GM12878 (cell line): ENCODE measurements at regions not wholly inside any gene's neighbourhood (a gene's known extent, or its start where the extent isn't known, plus 50 kb on each side); places are given as distances from the start of the nearest gene placed in this dataset.

Experiments used
- ATAC-seq: fragments of 200-7000 bp; cut with Tn5 transposase; 3 replicates; pipeline ENCODE4 v1.9.1; 2020; ENCODE audit warnings: mild to moderate bottlenecking, moderate library complexity
- BruUV-seq: library from RNA; stranded (reverse); fragments of 400-500 nt; replicated peaks from 2 replicates; lab custom pipeline; 2021; lab: Mats Ljungman, UMichigan
- CTCF ChIA-PET: fragments of 300-600 bp; sonication (Branson Sonifier 250); formaldehyde crosslinking; extraction: SDS; loops from one replicate; lab custom pipeline; 2021; ENCODE audit warnings: inconsistent platforms; lab: Yijun Ruan, JAX
- POLR2A ChIA-PET: fragments of 350-600 bp; formaldehyde crosslinking; extraction: SDS; loops from one replicate; lab custom pipeline; 2021; ENCODE audit warnings: inconsistent platforms; lab: Charles Lee
- RAD21 ChIA-PET: fragments of 300-600 bp; sonication (Branson Sonifier 250); formaldehyde crosslinking; loops from one replicate; lab custom pipeline; 2023; ENCODE audit warnings: antibody characterized with exemption; ENCODE audit not compliant: unreplicated experiment; lab: Charles Lee
- SMC1A ChIA-PET: fragments of 300-600 bp; sonication (Branson Sonifier 250); formaldehyde crosslinking; loops from one replicate; lab custom pipeline; 2023; ENCODE audit not compliant: unreplicated experiment, uncharacterized antibody; lab: Charles Lee
- DNase-seq: peaks from one replicate; pipeline ENCODE4 v3.0.0-alpha.2; 2011; ENCODE audit warnings: low read depth, low spot score
- FAIRE-seq: peaks from 3 replicates; lab custom pipeline; 2011; peaks lifted over from hg19 to GRCh38; lab: Jason Lieb, UNC
- H2AFZ ChIP-seq: 2 replicates; pipeline ENCODE4 v1.6.0; 2011; ENCODE audit warnings: low read depth, low read length, control low read depth; ENCODE audit not compliant: control insufficient read depth
- H3K27ac ChIP-seq: 2 replicates; pipeline ENCODE4 v1.5.1; 2011; ENCODE audit warnings: control low read depth; ENCODE audit not compliant: control insufficient read depth, insufficient read depth
- H3K27me3 ChIP-seq, 2 experiments: replicated peaks in 1 of 2; 2 replicates each; pipeline versions ENCODE4 v1.6.0 to v1.6.1; 2011; ENCODE audit warnings: low read length in 1 of 2; ENCODE audit not compliant: control insufficient read depth in 2 of 2, insufficient read depth in 2 of 2
- H3K36me3 ChIP-seq, 2 experiments: 2 replicates each; pipeline ENCODE4 v1.5.1; 2011; ENCODE audit warnings: low read length in 1 of 2; ENCODE audit not compliant: control insufficient read depth in 2 of 2, insufficient read depth in 2 of 2
- H3K4me1 ChIP-seq: 2 replicates; pipeline ENCODE4 v1.6.1; 2011; ENCODE audit warnings: mild to moderate bottlenecking, low read length, moderate library complexity, mixed read lengths; ENCODE audit not compliant: control insufficient read depth, insufficient read depth
- H3K4me2 ChIP-seq: 2 replicates; pipeline ENCODE4 v1.6.0; 2011; ENCODE audit warnings: control low read depth; ENCODE audit not compliant: control insufficient read depth, insufficient read depth
- H3K4me3 ChIP-seq: fragments of 200-600 bp; sonication (generic); 2 replicates; pipeline ENCODE4 v1.5.1; 2016
- H3K79me2 ChIP-seq: 2 replicates; pipeline ENCODE4 v1.6.0; 2011; ENCODE audit warnings: low read length; ENCODE audit not compliant: control insufficient read depth, insufficient read depth
- H3K9ac ChIP-seq: 2 replicates; pipeline ENCODE4 v1.8.0; 2011; ENCODE audit warnings: low read length, control low read depth, mixed read lengths; ENCODE audit not compliant: control insufficient read depth, insufficient read depth
- H3K9me3 ChIP-seq: replicated peaks from 3 replicates; pipeline ENCODE4 v1.5.1; 2011; ENCODE audit warnings: mild to moderate bottlenecking, low read length; ENCODE audit not compliant: control insufficient read depth, insufficient read depth
- H4K20me1 ChIP-seq: 2 replicates; pipeline ENCODE4 v1.6.0; 2011; ENCODE audit not compliant: control insufficient read depth, insufficient read depth
- ATF3 ChIP-seq: IDR thresholded peaks from 2 replicates; pipeline ENCODE4 v1.6.1; 2011; ENCODE audit warnings: low read depth, mild to moderate bottlenecking, low read length, moderate library complexity, borderline replicate concordance; ENCODE audit errors: extremely low read depth
- BACH1 ChIP-seq: fragments of 450-650 bp; IDR thresholded peaks from 2 replicates; pipeline ENCODE4 v1.6.1; 2017; ENCODE audit warnings: mild to moderate bottlenecking, borderline replicate concordance
- BRCA1 ChIP-seq: IDR thresholded peaks from 2 replicates; pipeline ENCODE4 v1.6.1; 2011; ENCODE audit warnings: low read depth, low read length, improper control_type of control experiment
- CTCF ChIP-seq, 3 experiments: IDR thresholded peaks in 2 of 3; conservative IDR thresholded peaks in 1 of 3; 2 replicates each; pipeline ENCODE4 v1.5.1; 2011; ENCODE audit warnings: low read depth in 3 of 3, low read length in 3 of 3, mild to moderate bottlenecking in 3 of 3, control low read depth in 2 of 3, moderate library complexity in 2 of 3, inconsistent platforms in 1 of 3, mixed read lengths in 1 of 3; ENCODE audit not compliant: control insufficient read depth in 2 of 3, insufficient read depth in 1 of 3; ENCODE audit errors: extremely low read depth in 1 of 3
- ELK1 ChIP-seq: IDR thresholded peaks from 2 replicates; pipeline ENCODE4 v1.6.1; 2012; ENCODE audit warnings: low read depth, low read length, improper control_type of control experiment
- EZH2 ChIP-seq: IDR thresholded peaks from 2 replicates; pipeline ENCODE4 v1.6.1; 2012; ENCODE audit warnings: low read depth, mild to moderate bottlenecking, control low read depth, inconsistent platforms, low read length, borderline replicate concordance; ENCODE audit not compliant: control insufficient read depth
- FOS ChIP-seq: IDR thresholded peaks from 3 replicates; pipeline ENCODE4 v1.6.1; 2011; ENCODE audit warnings: borderline replicate concordance; ENCODE audit not compliant: insufficient read length; ENCODE audit errors: extremely low read depth
- FOXK2 ChIP-seq: fragments of 450-650 bp; IDR thresholded peaks from 2 replicates; pipeline ENCODE4 v1.6.1; 2017; ENCODE audit warnings: mild to moderate bottlenecking, moderate library complexity
- IKZF1 ChIP-seq: fragments of 450-650 bp; conservative IDR thresholded peaks from 2 replicates; pipeline ENCODE4 v1.6.1; 2017; ENCODE audit warnings: antibody characterized with exemption, mild to moderate bottlenecking
- JUNB ChIP-seq: IDR thresholded peaks from 2 replicates; pipeline ENCODE4 v1.6.1; 2016; ENCODE audit warnings: antibody characterized with exemption, mild to moderate bottlenecking
- MTA3 ChIP-seq: IDR thresholded peaks from 2 replicates; pipeline ENCODE4 v1.6.1; 2012; ENCODE audit warnings: low read length, inconsistent platforms, borderline replicate concordance
- MXI1 ChIP-seq: fragments of 150-350 bp; IDR thresholded peaks from 2 replicates; pipeline ENCODE4 v1.6.1; 2011; ENCODE audit warnings: low read depth, mild to moderate bottlenecking, inconsistent platforms, low read length, improper control_type of control experiment
- NFIC ChIP-seq: IDR thresholded peaks from 2 replicates; pipeline ENCODE4 v1.6.1; 2012; ENCODE audit warnings: low read depth, mild to moderate bottlenecking, inconsistent platforms, low read length, moderate library complexity
- NRF1 ChIP-seq: conservative IDR thresholded peaks from 2 replicates; pipeline ENCODE4 v1.6.1; 2011; ENCODE audit warnings: mild to moderate bottlenecking, low read depth, low read length, improper control_type of control experiment
- PBX3 ChIP-seq: IDR thresholded peaks from 2 replicates; pipeline ENCODE4 v1.6.1; 2011; ENCODE audit warnings: mild to moderate bottlenecking, low read depth, low read length, moderate library complexity; ENCODE audit not compliant: insufficient replicate concordance
- SIX5 ChIP-seq: IDR thresholded peaks from 2 replicates; pipeline ENCODE4 v1.6.1; 2011; ENCODE audit warnings: mild to moderate bottlenecking, low read depth, low read length, moderate library complexity; ENCODE audit not compliant: severe bottlenecking
- USF1 ChIP-seq: IDR thresholded peaks from 2 replicates; pipeline ENCODE4 v1.6.1; 2011; ENCODE audit warnings: borderline replicate concordance, low read depth, mild to moderate bottlenecking, moderate library complexity, mixed read lengths, low read length; ENCODE audit not compliant: insufficient read depth; ENCODE audit errors: extremely low read length
- ZNF384 ChIP-seq: IDR thresholded peaks from 2 replicates; pipeline ENCODE4 v1.6.1; 2012; ENCODE audit warnings: low read depth, mild to moderate bottlenecking, low read length, improper control_type of control experiment, borderline replicate concordance
- WGBS: methylation state at CpG from one replicate; pipeline ENCODE4 v1.1.6; 2016; ENCODE audit warnings: low lambda C conversion rate; ENCODE audit not compliant: insufficient replicate concordance, insufficient coverage; ENCODE audit errors: missing lambda C conversion rate; 5-methylcytosine and 5-hydroxymethylcytosine counted together
- in situ Hi-C: fragments of 300-500 bp; cut with MboI; formaldehyde crosslinking; loops from 9 replicates; pipeline ENCODE4 v1.14.3; 2018; ENCODE audit warnings: mixed read lengths
- intact Hi-C: fragments of 100-400 bp; cut with micrococcal nuclease; formaldehyde crosslinking; loops from one replicate; pipeline ENCODE4 v1.14.2; 2022; ENCODE audit not compliant: unreplicated experiment

- no peaks in the 10 kb centered on the region for H4K20me1 ChIP-seq
- FAIRE-seq: no peak
- POLR2A ChIA-PET: no interaction called here
- RAD21 ChIA-PET: no interaction called here
- no peaks in the 10 kb centered on the region for H3K36me3 ChIP-seq
- no peak overlapping the region for H3K9ac ChIP-seq
- no peak for DNase-seq
- in situ Hi-C loops (no loop called here), intact Hi-C loops (loop anchor here (10.0 kb wide), 1 partner anchor 137 kb away; no protein-coding TSS in a partner anchor)
- WGBS: 11% methylated on average over 15 of the region's 15 CpGs
- no TSS peak for BruUV-seq
- H3K27ac ChIP-seq: no peak overlapping the region
- H2AFZ ChIP-seq: no peak overlapping the region
- ATAC-seq: no peak
- CTCF ChIA-PET: no interaction called here
- no peaks in the 10 kb centered on the region for H3K9me3 ChIP-seq
- H3K79me2 ChIP-seq: no peaks in the 10 kb centered on the region
- H3K4me3 ChIP-seq: no peak overlapping the region
- SMC1A ChIA-PET: no interaction called here
- H3K4me2 ChIP-seq: no peak overlapping the region
- H3K4me1 ChIP-seq: peaks cover 3% of the 10 kb centered on the region; the same call in 1 of the 2 replicates
- peaks cover 7 to 8% of the 10 kb centered on the region in 2 experiments; a peak in 2 of 4 replicates for H3K27me3 ChIP-seq
- TF ChIP-seq USF1 (no peak), FOS (no peak), BRCA1 (no peak), ZNF384 (no peak), SIX5 (no peak), CTCF (IDR thresholded peaks at IDR 0.05 in 2 of 3, conservative IDR thresholded peaks at IDR 0.05 in 1 of 3; ENCODE audit: control insufficient read depth in 2 of 3, extremely low read depth in 1 of 3, insufficient read depth in 1 of 3, low read depth in 3 of 3, low read length in 3 of 3) (no peak), FOXK2 (no peak), ELK1 (no peak), MXI1 (no peak), NFIC (no peak), PBX3 (no peak), NRF1 (no peak), BACH1 (no peak), EZH2 (no peak), JUNB (no peak), ATF3 (no peak), IKZF1 (no peak), MTA3 (no peak)
These were observed 120.3 kb upstream of the PRR20G start for GRCh38 chr3:127408022-127408683.
